ENCODE measurements at regions not wholly inside any gene's neighbourhood (a gene's known extent, or its start where the extent isn't known, plus 50 kb on each side); places are given as distances from the start of the nearest gene placed in this dataset.

DNA sequence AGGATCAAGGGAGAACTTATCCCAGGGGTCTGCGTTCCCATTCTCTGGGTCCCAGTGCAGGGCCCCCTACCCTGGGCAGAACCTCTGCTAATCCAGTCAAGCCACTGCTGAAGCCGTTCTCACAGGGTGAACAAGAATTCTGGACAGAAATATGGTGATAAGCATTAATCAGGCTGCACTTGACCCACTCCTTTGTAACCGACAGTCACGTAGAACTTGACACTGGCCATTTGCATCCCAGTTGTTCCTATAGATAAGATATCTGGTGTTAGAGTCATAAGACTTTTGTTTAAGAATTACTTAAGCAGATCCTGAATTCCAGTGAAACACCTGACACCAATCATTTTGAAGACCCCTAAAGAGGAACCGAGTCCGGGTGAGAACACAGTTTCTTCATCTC, 107.5 kb upstream of the THY1 start:
- TF ChIP-seq, protein P1, sequence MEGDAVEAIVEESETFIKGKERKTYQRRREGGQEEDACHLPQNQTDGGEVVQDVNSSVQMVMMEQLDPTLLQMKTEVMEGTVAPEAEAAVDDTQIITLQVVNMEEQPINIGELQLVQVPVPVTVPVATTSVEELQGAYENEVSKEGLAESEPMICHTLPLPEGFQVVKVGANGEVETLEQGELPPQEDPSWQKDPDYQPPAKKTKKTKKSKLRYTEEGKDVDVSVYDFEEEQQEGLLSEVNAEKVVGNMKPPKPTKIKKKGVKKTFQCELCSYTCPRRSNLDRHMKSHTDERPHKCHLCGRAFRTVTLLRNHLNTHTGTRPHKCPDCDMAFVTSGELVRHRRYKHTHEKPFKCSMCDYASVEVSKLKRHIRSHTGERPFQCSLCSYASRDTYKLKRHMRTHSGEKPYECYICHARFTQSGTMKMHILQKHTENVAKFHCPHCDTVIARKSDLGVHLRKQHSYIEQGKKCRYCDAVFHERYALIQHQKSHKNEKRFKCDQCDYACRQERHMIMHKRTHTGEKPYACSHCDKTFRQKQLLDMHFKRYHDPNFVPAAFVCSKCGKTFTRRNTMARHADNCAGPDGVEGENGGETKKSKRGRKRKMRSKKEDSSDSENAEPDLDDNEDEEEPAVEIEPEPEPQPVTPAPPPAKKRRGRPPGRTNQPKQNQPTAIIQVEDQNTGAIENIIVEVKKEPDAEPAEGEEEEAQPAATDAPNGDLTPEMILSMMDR (IDR thresholded peaks at IDR 0.05; ENCODE audit: borderline replicate concordance, extremely low read depth, low read length, poor library complexity, severe bottlenecking) = no peak
- no peak for TF ChIP-seq EZH2 (IDR thresholded peaks at IDR 0.05; ENCODE audit: borderline replicate concordance, low read depth, low read length, severe bottlenecking)
